Raji (cell line): ENCODE measurements at regions not wholly inside any gene's neighbourhood (a gene's known extent, or its start where the extent isn't known, plus 50 kb on each side); places are given as distances from the start of the nearest gene placed in this dataset.

Experiments
- POLR2A ChIP-seq: IDR thresholded peaks from 2 replicates; pipeline ENCODE4 v1.6.1; 2011; ENCODE audit warnings: low read depth, low read length, control low read depth; ENCODE audit not compliant: insufficient read depth

- TF ChIP-seq POLR2A, result no peak
Measured at GRCh38 chrX:45479835-45480422, 279.3 kb upstream of the DIPK2B start.

GRCh38 chrX:45479196-45479834, 278.6 kb upstream of the DIPK2B start:
- no peak for TF ChIP-seq POLR2A

- no peak for TF ChIP-seq POLR2A
Measured at GRCh38 chrX:45472968-45473367, 272.3 kb upstream of the DIPK2B start.

GRCh38 chrX:45454290-45454689, 253.6 kb upstream of the DIPK2B start:
- no peak for TF ChIP-seq POLR2A

GRCh38 chrX:45449982-45450381, 249.3 kb upstream of the DIPK2B start:
- TF ChIP-seq POLR2A, result no peak

GRCh38 chrX:45447995-45448394, 247.3 kb upstream of the DIPK2B start:
- TF ChIP-seq POLR2A, result no peak

GRCh38 chrX:45447331-45447730, 246.7 kb upstream of the DIPK2B start:
- no peak for TF ChIP-seq POLR2A

- TF ChIP-seq POLR2A, result no peak
Measured at GRCh38 chrX:45445745-45446412, 245.2 kb upstream of the DIPK2B start.

GRCh38 chrX:45437186-45437585, 236.5 kb upstream of the DIPK2B start:
- TF ChIP-seq POLR2A, result no peak

- TF ChIP-seq POLR2A, result no peak
Measured at GRCh38 chrX:45435481-45435880, 234.8 kb upstream of the DIPK2B start.

- no peak for TF ChIP-seq POLR2A
Measured at GRCh38 chrX:45434231-45434630, 233.6 kb upstream of the DIPK2B start.

- TF ChIP-seq POLR2A, result no peak
Measured at GRCh38 chrX:45428831-45429230, 228.2 kb upstream of the DIPK2B start.

- no peak for TF ChIP-seq POLR2A
Measured at GRCh38 chrX:45424326-45424725, 223.7 kb upstream of the DIPK2B start.

GRCh38 chrX:45422216-45422925, 221.7 kb upstream of the DIPK2B start:
- no peak for TF ChIP-seq POLR2A

- TF ChIP-seq POLR2A, result no peak
Measured at GRCh38 chrX:45421806-45422205, 221.1 kb upstream of the DIPK2B start.

- no peak for TF ChIP-seq POLR2A
Measured at GRCh38 chrX:45404206-45404605, 203.5 kb upstream of the DIPK2B start.
